ENCODE measurements at regions not wholly inside any gene's neighbourhood (a gene's known extent, or its start where the extent isn't known, plus 50 kb on each side); places are given as distances from the start of the nearest gene placed in this dataset.

DNA sequence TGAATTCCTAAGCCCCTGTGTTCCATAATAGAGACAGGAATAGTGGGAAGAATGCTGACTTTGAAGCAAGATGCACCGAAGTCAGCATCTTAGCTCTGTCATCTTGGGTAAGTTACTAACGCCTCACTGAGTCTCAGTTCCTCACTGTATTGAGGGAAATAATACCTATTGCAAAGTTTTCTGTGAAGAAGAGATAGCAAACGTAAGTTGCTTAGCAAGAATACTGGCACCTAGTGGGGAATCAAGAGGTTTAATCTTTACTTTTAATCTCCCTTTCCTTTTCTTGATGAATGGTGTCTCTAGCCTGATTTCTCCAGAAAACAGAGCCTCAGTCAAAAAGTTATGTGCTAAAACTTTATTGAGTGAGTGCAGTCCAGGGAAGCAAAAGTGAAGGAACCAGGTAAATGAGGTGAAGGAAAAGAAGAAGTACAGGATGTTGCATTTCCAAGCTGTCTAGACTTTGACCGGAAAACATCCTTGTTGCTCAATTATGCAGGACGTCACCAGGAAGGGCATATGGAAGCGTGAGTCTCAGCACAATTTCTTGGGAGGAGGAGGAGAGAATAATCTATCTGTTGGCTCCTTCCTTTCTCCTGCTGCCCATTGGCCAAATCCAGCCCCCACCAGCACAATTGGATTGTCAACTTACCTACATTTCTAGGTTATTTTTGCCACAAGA is 210.0 kb downstream of the B3GLCT start:
- TF ChIP-seq, protein P1, sequence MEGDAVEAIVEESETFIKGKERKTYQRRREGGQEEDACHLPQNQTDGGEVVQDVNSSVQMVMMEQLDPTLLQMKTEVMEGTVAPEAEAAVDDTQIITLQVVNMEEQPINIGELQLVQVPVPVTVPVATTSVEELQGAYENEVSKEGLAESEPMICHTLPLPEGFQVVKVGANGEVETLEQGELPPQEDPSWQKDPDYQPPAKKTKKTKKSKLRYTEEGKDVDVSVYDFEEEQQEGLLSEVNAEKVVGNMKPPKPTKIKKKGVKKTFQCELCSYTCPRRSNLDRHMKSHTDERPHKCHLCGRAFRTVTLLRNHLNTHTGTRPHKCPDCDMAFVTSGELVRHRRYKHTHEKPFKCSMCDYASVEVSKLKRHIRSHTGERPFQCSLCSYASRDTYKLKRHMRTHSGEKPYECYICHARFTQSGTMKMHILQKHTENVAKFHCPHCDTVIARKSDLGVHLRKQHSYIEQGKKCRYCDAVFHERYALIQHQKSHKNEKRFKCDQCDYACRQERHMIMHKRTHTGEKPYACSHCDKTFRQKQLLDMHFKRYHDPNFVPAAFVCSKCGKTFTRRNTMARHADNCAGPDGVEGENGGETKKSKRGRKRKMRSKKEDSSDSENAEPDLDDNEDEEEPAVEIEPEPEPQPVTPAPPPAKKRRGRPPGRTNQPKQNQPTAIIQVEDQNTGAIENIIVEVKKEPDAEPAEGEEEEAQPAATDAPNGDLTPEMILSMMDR (conservative IDR thresholded peaks at IDR 0.05; ENCODE audit: low read length): peak; percentile 78
- TF ChIP-seq EZH2phosphoT487 (IDR thresholded peaks at IDR 0.05; ENCODE audit: borderline replicate concordance, low read depth, low read length): no peak
